ENCODE measurements at regions not wholly inside any gene's neighbourhood (a gene's known extent, or its start where the extent isn't known, plus 50 kb on each side); places are given as distances from the start of the nearest gene placed in this dataset.

- no peak for DNase-seq
- no peak overlapping the region for H2BK5ac ChIP-seq (ENCODE audit: low read depth, low read length, poor library complexity, severe bottlenecking)
- H3K79me1 ChIP-seq (replicated peaks; ENCODE audit: low read length, poor library complexity, severe bottlenecking) = no peaks in the 10 kb centered on the region
- H3K9me3 ChIP-seq (ENCODE audit: control insufficient read depth, low read length) = no peaks in the 10 kb centered on the region
- H3K36me3 ChIP-seq (ENCODE audit: control insufficient read depth in 1 of 2, insufficient read depth in 2 of 2, low read depth in 1 of 2, low read length in 2 of 2) = no peaks in the 10 kb centered on the region
- no peak overlapping the region for H3K23ac ChIP-seq (ENCODE audit: low read length in 2 of 2)
- no peak overlapping the region for H3K4me2 ChIP-seq (ENCODE audit: low read length, poor library complexity, severe bottlenecking)
- WGBS = 37% methylated on average over 3 of the region's 3 CpGs
- H2BK15ac ChIP-seq (ENCODE audit: low read depth, poor library complexity, severe bottlenecking) = no peak overlapping the region
- H3K27me3 ChIP-seq (ENCODE audit: control insufficient read depth in 1 of 2, insufficient read depth in 1 of 2, low read length in 2 of 2) = no peaks in the 10 kb centered on the region
- no peak overlapping the region for H3K4ac ChIP-seq (ENCODE audit: low read depth in 1 of 2, low read length in 2 of 2)
- H3K14ac ChIP-seq (ENCODE audit: low read length in 2 of 2) = no peak overlapping the region
- H2AFZ ChIP-seq (ENCODE audit: low read depth, low read length) = no peak overlapping the region
- no peak overlapping the region for H3K27ac ChIP-seq (ENCODE audit: low read length, poor library complexity, severe bottlenecking)
- H3K4me1 ChIP-seq (ENCODE audit: control insufficient read depth, insufficient read depth, low read depth, low read length) = no peaks in the 10 kb centered on the region
- H3K4me3 ChIP-seq (ENCODE audit: insufficient read depth in 1 of 2, low read depth in 1 of 2, low read length in 2 of 2) = no peak overlapping the region
- H2BK120ac ChIP-seq (ENCODE audit: low read depth, low read length) = no peak overlapping the region
- no peak overlapping the region for H2BK12ac ChIP-seq (ENCODE audit: low read length in 2 of 2)
- H4K91ac ChIP-seq (ENCODE audit: low read length) = no peak overlapping the region
- H2AK5ac ChIP-seq (ENCODE audit: low read length, severe bottlenecking) = no peak overlapping the region
- no peak overlapping the region for H3K9ac ChIP-seq (ENCODE audit: low read length)
- H3K18ac ChIP-seq (ENCODE audit: low read depth in 1 of 2, low read length in 2 of 2) = no peak overlapping the region
- H4K8ac ChIP-seq (ENCODE audit: low read length) = no peak overlapping the region
Measured at GRCh38 chr2:147311058-147311430, 533.8 kb upstream of the ACVR2A start.

DNA sequence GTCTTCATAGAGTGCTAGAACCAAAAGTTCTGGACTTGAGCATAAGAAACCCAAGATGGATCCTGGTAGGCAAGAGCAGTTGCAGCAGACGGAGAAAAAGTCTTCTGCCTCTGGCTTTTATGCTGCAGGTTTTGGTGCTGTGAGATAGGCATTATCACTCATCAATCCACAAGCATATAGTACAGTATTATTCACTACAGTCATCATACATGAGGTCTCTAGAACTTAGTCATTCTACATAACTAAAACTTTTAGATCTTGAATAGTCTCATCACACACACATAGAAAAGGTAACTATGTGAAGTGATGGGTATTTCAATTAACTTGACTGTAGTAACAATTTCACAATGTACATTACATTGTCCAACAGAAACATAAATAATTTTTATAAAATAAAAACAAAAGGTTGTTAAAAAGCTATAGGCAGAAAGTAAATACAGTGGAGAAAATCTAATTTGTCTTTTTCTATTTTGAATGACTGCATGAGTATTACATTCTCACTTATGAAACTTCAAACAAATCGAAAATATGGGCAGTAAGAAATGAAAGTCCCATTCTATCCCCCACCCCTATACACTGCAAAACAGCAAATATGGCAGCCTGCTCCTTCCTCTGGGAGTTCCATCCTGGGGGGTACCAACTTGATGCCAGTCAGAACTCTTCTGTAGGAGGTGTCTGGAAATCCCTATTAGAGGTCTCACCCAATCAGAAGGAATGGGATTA lies 534.3 kb upstream of the ACVR2A start:
- Histone ChIP-seq H3K14ac (ENCODE audit: low read length in 2 of 2) (no peak overlapping the region), H3K23ac (ENCODE audit: low read length in 2 of 2) (no peak overlapping the region), H4K91ac (ENCODE audit: low read length) (no peak overlapping the region), H2AFZ (ENCODE audit: low read depth, low read length) (no peak overlapping the region), H2BK12ac (ENCODE audit: low read length in 2 of 2) (no peak overlapping the region), H3K4me1 (ENCODE audit: control insufficient read depth, insufficient read depth, low read depth, low read length) (no peaks in the 10 kb centered on the region), H3K4me2 (ENCODE audit: low read length, poor library complexity, severe bottlenecking) (no peak overlapping the region), H2AK5ac (ENCODE audit: low read length, severe bottlenecking) (no peak overlapping the region), H3K9me3 (ENCODE audit: control insufficient read depth, low read length) (no peaks in the 10 kb centered on the region), H3K18ac (ENCODE audit: low read depth in 1 of 2, low read length in 2 of 2) (no peak overlapping the region), H3K9ac (ENCODE audit: low read length) (no peak overlapping the region), H2BK15ac (ENCODE audit: low read depth, poor library complexity, severe bottlenecking) (no peak overlapping the region), H3K27ac (ENCODE audit: low read length, poor library complexity, severe bottlenecking) (no peak overlapping the region), H3K4me3 (ENCODE audit: insufficient read depth in 1 of 2, low read depth in 1 of 2, low read length in 2 of 2) (no peak overlapping the region), H2BK5ac (ENCODE audit: low read depth, low read length, poor library complexity, severe bottlenecking) (no peak overlapping the region), H3K27me3 (ENCODE audit: control insufficient read depth in 1 of 2, insufficient read depth in 1 of 2, low read length in 2 of 2) (no peaks in the 10 kb centered on the region), H3K4ac (ENCODE audit: low read depth in 1 of 2, low read length in 2 of 2) (no peak overlapping the region), H2BK120ac (ENCODE audit: low read depth, low read length) (no peak overlapping the region), H3K36me3 (ENCODE audit: control insufficient read depth in 1 of 2, insufficient read depth in 2 of 2, low read depth in 1 of 2, low read length in 2 of 2) (no peaks in the 10 kb centered on the region), H3K79me1 (replicated peaks; ENCODE audit: low read length, poor library complexity, severe bottlenecking) (no peaks in the 10 kb centered on the region), H4K8ac (ENCODE audit: low read length) (no peak overlapping the region)
- DNase-seq = no peak
- 65% methylated on average over 2 of the region's 2 CpGs for WGBS

DNA sequence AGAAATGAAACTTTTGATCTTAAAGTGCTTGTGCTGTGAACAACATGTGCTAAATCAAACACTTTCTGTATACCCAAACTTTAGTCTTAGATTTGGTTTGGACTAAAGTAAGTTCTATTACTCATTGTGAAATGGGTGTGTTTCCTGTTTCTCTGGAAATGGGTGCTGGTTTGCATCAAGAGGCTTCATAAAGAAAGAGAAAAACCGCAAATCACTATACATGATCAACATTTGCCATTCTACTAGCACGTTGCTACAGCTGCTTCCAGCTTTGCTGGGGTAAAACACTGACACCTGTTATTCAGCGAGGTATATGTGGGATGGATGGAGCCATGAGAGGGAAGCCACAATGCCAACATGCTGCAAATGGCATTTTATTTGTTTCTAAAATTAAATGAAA lies 547.0 kb upstream of the ACVR2A start:
- Histone ChIP-seq H2AFZ (ENCODE audit: low read depth, low read length) (no peak overlapping the region), H2AK5ac (ENCODE audit: low read length, severe bottlenecking) (no peak overlapping the region), H2BK5ac (ENCODE audit: low read depth, low read length, poor library complexity, severe bottlenecking) (no peak overlapping the region), H3K9me3 (ENCODE audit: control insufficient read depth, low read length) (no peaks in the 10 kb centered on the region), H3K79me1 (replicated peaks; ENCODE audit: low read length, poor library complexity, severe bottlenecking) (no peaks in the 10 kb centered on the region), H3K4me3 (ENCODE audit: insufficient read depth in 1 of 2, low read depth in 1 of 2, low read length in 2 of 2) (no peak overlapping the region), H3K27me3 (ENCODE audit: control insufficient read depth in 1 of 2, insufficient read depth in 1 of 2, low read length in 2 of 2) (no peaks in the 10 kb centered on the region), H2BK15ac (ENCODE audit: low read depth, poor library complexity, severe bottlenecking) (no peak overlapping the region), H3K27ac (ENCODE audit: low read length, poor library complexity, severe bottlenecking) (no peak overlapping the region), H3K9ac (ENCODE audit: low read length) (no peak overlapping the region), H4K8ac (ENCODE audit: low read length) (no peak overlapping the region), H3K4me1 (ENCODE audit: control insufficient read depth, insufficient read depth, low read depth, low read length) (no peaks in the 10 kb centered on the region), H3K4me2 (ENCODE audit: low read length, poor library complexity, severe bottlenecking) (no peak overlapping the region), H3K4ac (ENCODE audit: low read depth in 1 of 2, low read length in 2 of 2) (no peak overlapping the region), H4K91ac (ENCODE audit: low read length) (no peak overlapping the region), H3K36me3 (ENCODE audit: control insufficient read depth in 1 of 2, insufficient read depth in 2 of 2, low read depth in 1 of 2, low read length in 2 of 2) (no peaks in the 10 kb centered on the region), H3K23ac (ENCODE audit: low read length in 2 of 2) (no peak overlapping the region), H3K18ac (ENCODE audit: low read depth in 1 of 2, low read length in 2 of 2) (no peak overlapping the region), H3K14ac (ENCODE audit: low read length in 2 of 2) (no peak overlapping the region), H2BK12ac (ENCODE audit: low read length in 2 of 2) (no peak overlapping the region), H2BK120ac (ENCODE audit: low read depth, low read length) (no peak overlapping the region)
- WGBS = no CpG with 5 or more reads among the region's 3 CpGs
- DNase-seq = no peak

GRCh38 chr2:147294825-147295392 lies 549.9 kb upstream of the ACVR2A start:
- H2BK15ac ChIP-seq (ENCODE audit: low read depth, poor library complexity, severe bottlenecking) = no peak overlapping the region
- H2AFZ ChIP-seq (ENCODE audit: low read depth, low read length) = no peak overlapping the region
- no peak overlapping the region for H3K4ac ChIP-seq (ENCODE audit: low read depth in 1 of 2, low read length in 2 of 2)
- no peak overlapping the region for H3K4me2 ChIP-seq (ENCODE audit: low read length, poor library complexity, severe bottlenecking)
- H3K27ac ChIP-seq (ENCODE audit: low read length, poor library complexity, severe bottlenecking) = no peak overlapping the region
- no peak for DNase-seq
- H3K9ac ChIP-seq (ENCODE audit: low read length) = no peak overlapping the region
- no peak overlapping the region for H2BK120ac ChIP-seq (ENCODE audit: low read depth, low read length)
- H3K14ac ChIP-seq (ENCODE audit: low read length in 2 of 2) = no peak overlapping the region
- H3K4me1 ChIP-seq (ENCODE audit: control insufficient read depth, insufficient read depth, low read depth, low read length) = no peaks in the 10 kb centered on the region
- H3K27me3 ChIP-seq (ENCODE audit: control insufficient read depth in 1 of 2, insufficient read depth in 1 of 2, low read length in 2 of 2) = no peaks in the 10 kb centered on the region
- no peaks in the 10 kb centered on the region for H3K9me3 ChIP-seq (ENCODE audit: control insufficient read depth, low read length)
- no peak overlapping the region for H2AK5ac ChIP-seq (ENCODE audit: low read length, severe bottlenecking)
- H3K79me1 ChIP-seq (replicated peaks; ENCODE audit: low read length, poor library complexity, severe bottlenecking) = no peaks in the 10 kb centered on the region
- no peak overlapping the region for H4K91ac ChIP-seq (ENCODE audit: low read length)
- H2BK12ac ChIP-seq (ENCODE audit: low read length in 2 of 2) = no peak overlapping the region
- no peak overlapping the region for H3K18ac ChIP-seq (ENCODE audit: low read depth in 1 of 2, low read length in 2 of 2)
- no peak overlapping the region for H4K8ac ChIP-seq (ENCODE audit: low read length)
- H3K36me3 ChIP-seq (ENCODE audit: control insufficient read depth in 1 of 2, insufficient read depth in 2 of 2, low read depth in 1 of 2, low read length in 2 of 2) = no peaks in the 10 kb centered on the region
- H2BK5ac ChIP-seq (ENCODE audit: low read depth, low read length, poor library complexity, severe bottlenecking) = no peak overlapping the region
- no peak overlapping the region for H3K23ac ChIP-seq (ENCODE audit: low read length in 2 of 2)
- no peak overlapping the region for H3K4me3 ChIP-seq (ENCODE audit: insufficient read depth in 1 of 2, low read depth in 1 of 2, low read length in 2 of 2)
- 73% methylated on average over 1 of the region's 2 CpGs for WGBS
